H1 (cell line): ENCODE measurements at regions not wholly inside any gene's neighbourhood (a gene's known extent, or its start where the extent isn't known, plus 50 kb on each side); places are given as distances from the start of the nearest gene placed in this dataset.

Source experiments
- CTCF ChIA-PET: fragments of 300-600 bp; sonication (Branson Sonifier 250); formaldehyde crosslinking; loops from one replicate; lab custom pipeline; 2021; ENCODE audit not compliant: partially characterized antibody; lab: Charles Lee
- POLR2A ChIA-PET: fragments of 300-600 bp; sonication (Branson Sonifier 250); formaldehyde crosslinking; loops from one replicate; lab custom pipeline; 2021; ENCODE audit warnings: inconsistent platforms; ENCODE audit not compliant: partially characterized antibody; lab: Charles Lee
- DNase-seq, 2 experiments: peaks; one replicate each; pipeline versions ENCODE4 v3.0.0 to v3.0.0-alpha.2; 2010 to 2022; ENCODE audit warnings: low spot score in 2 of 2, low read depth in 1 of 2, mixed read lengths in 1 of 2
- FAIRE-seq: peaks from 2 replicates; lab custom pipeline; 2011; peaks lifted over from hg19 to GRCh38; lab: Jason Lieb, UNC
- H2AFZ ChIP-seq: 2 replicates; pipeline ENCODE4 v1.8.1; 2012; ENCODE audit warnings: low read length, inconsistent platforms
- H2AK5ac ChIP-seq: 2 replicates; pipeline ENCODE4 v1.6.1; 2013; ENCODE audit warnings: low read depth, low read length
- H2BK120ac ChIP-seq: replicated peaks from 2 replicates; pipeline ENCODE3; 2013; ENCODE audit warnings: low read depth, low read length, inconsistent platforms
- H2BK12ac ChIP-seq: 2 replicates; pipeline ENCODE4 v1.6.1; 2013; ENCODE audit warnings: low read depth, low read length
- H2BK15ac ChIP-seq: 2 replicates; pipeline ENCODE4 v1.6.1; 2013; ENCODE audit warnings: low read length
- H2BK20ac ChIP-seq: 2 replicates; pipeline ENCODE4 v1.6.1; 2013; ENCODE audit warnings: low read length
- H2BK5ac ChIP-seq: 2 replicates; pipeline ENCODE4 v1.6.1; 2013; ENCODE audit warnings: low read depth, low read length
- H3K14ac ChIP-seq: 2 replicates; pipeline ENCODE4 v1.6.1; 2013; ENCODE audit warnings: inconsistent platforms; ENCODE audit not compliant: insufficient read length
- H3K18ac ChIP-seq: 2 replicates; pipeline ENCODE4 v1.6.1; 2013; ENCODE audit warnings: low read length; ENCODE audit errors: extremely low read depth
- H3K23ac ChIP-seq: 2 replicates; pipeline ENCODE4 v1.6.1; 2013; ENCODE audit warnings: inconsistent platforms; ENCODE audit not compliant: insufficient read length
- H3K23me2 ChIP-seq: 2 replicates; pipeline ENCODE4 v1.6.1; 2013; ENCODE audit warnings: low read depth, low read length
- H3K27ac ChIP-seq: 2 replicates; pipeline ENCODE4 v1.6.1; 2011; ENCODE audit warnings: low read depth, low read length, inconsistent platforms
- H3K27me3 ChIP-seq, 4 experiments: replicated peaks in 1 of 4; 1 replicate in 1 of 4; 2 replicates in 3 of 4; pipeline versions ENCODE4 v1.6.1 to v1.8.1; 2011 to 2013; ENCODE audit warnings: low read length in 3 of 4, mild to moderate bottlenecking in 3 of 4, inconsistent platforms in 2 of 4, mixed read lengths in 2 of 4, moderate library complexity in 1 of 4; ENCODE audit not compliant: control insufficient read depth in 3 of 4, insufficient read depth in 3 of 4; ENCODE audit errors: extremely low read depth in 1 of 4
- H3K36me3 ChIP-seq, 4 experiments: 2 replicates each; pipeline versions ENCODE4 v1.6.1 to v1.8.1; 2011 to 2013; ENCODE audit warnings: mild to moderate bottlenecking in 4 of 4, low read length in 3 of 4, moderate library complexity in 2 of 4, control low read depth in 1 of 4, inconsistent platforms in 1 of 4; ENCODE audit not compliant: insufficient read depth in 4 of 4, control insufficient read depth in 2 of 4
- H3K4ac ChIP-seq: replicated peaks from 2 replicates; pipeline ENCODE3; 2013; ENCODE audit warnings: low read length, low read depth, mixed read lengths, inconsistent platforms; ENCODE audit not compliant: insufficient read length
- H3K4me1 ChIP-seq, 4 experiments: replicated peaks in 1 of 4; 1 replicate in 1 of 4; 2 replicates in 3 of 4; pipeline versions ENCODE4 v1.6.1 to v1.8.1; 2011 to 2013; ENCODE audit warnings: low read length in 3 of 4, inconsistent platforms in 2 of 4, mixed read lengths in 1 of 4; ENCODE audit not compliant: insufficient read depth in 4 of 4, control insufficient read depth in 3 of 4
- H3K4me2 ChIP-seq, 2 experiments: 2 replicates each; pipeline versions ENCODE4 v1.6.1 to v1.8.1; 2011 to 2013; ENCODE audit warnings: low read depth in 2 of 2, low read length in 2 of 2, control low read depth in 1 of 2, inconsistent platforms in 1 of 2, mild to moderate bottlenecking in 1 of 2; ENCODE audit not compliant: insufficient read depth in 1 of 2
- H3K4me3 ChIP-seq, 4 experiments: fragments of 200-600, 300-600 bp in 1 of 4; sonication (generic), shearing (Covaris generic), sonication (Bioruptor Twin) in 1 of 4; 2 replicates each; pipeline versions ENCODE4 v1.5.1 to v1.8.1; 2011 to 2016; ENCODE audit warnings: low read length in 4 of 4, low read depth in 3 of 4, control low read depth in 2 of 4, inconsistent platforms in 2 of 4, mild to moderate bottlenecking in 2 of 4, mixed read lengths in 1 of 4, moderate library complexity in 1 of 4; ENCODE audit not compliant: insufficient read depth in 2 of 4; ENCODE audit errors: extremely low read depth in 1 of 4
- H3K56ac ChIP-seq: replicated peaks from 2 replicates; pipeline ENCODE3; 2013; ENCODE audit warnings: low read depth, mild to moderate bottlenecking, mixed read lengths, low read length, inconsistent platforms; ENCODE audit not compliant: insufficient read length
- H3K79me1 ChIP-seq: 2 replicates; pipeline ENCODE4 v1.6.1; 2013; ENCODE audit warnings: low read depth, low read length, control low read depth
- H3K79me2 ChIP-seq, 2 experiments: 2 replicates each; pipeline versions ENCODE4 v1.6.1 to v1.8.1; 2012 to 2013; ENCODE audit warnings: low read length in 2 of 2, mild to moderate bottlenecking in 2 of 2, inconsistent platforms in 1 of 2; ENCODE audit not compliant: insufficient read depth in 2 of 2, control insufficient read depth in 1 of 2
- H3K9ac ChIP-seq, 4 experiments: replicated peaks in 1 of 4; 1 replicate in 1 of 4; 2 replicates in 3 of 4; pipeline versions ENCODE4 v1.6.1 to v1.8.1; 2011 to 2013; ENCODE audit warnings: low read depth in 3 of 4, low read length in 3 of 4, control low read depth in 2 of 4, mild to moderate bottlenecking in 2 of 4, moderate library complexity in 2 of 4, inconsistent platforms in 1 of 4; ENCODE audit errors: extremely low read depth in 1 of 4
- H3K9me3 ChIP-seq, 2 experiments: 2 replicates each; pipeline versions ENCODE4 v1.6.1 to v1.8.1; 2012 to 2013; ENCODE audit warnings: mild to moderate bottlenecking in 2 of 2, moderate library complexity in 2 of 2, control low read depth in 1 of 2, inconsistent platforms in 1 of 2, low read depth in 1 of 2, low read length in 1 of 2, mixed read lengths in 1 of 2; ENCODE audit not compliant: insufficient read depth in 2 of 2
- H4K20me1 ChIP-seq, 2 experiments: replicated peaks in 1 of 2; 2 replicates each; pipeline versions ENCODE3 to v1.8.1; 2011 to 2013; ENCODE audit warnings: inconsistent platforms in 2 of 2, low read length in 2 of 2, mild to moderate bottlenecking in 1 of 2; ENCODE audit not compliant: insufficient read depth in 2 of 2, control insufficient read depth in 1 of 2
- H4K5ac ChIP-seq: 2 replicates; pipeline ENCODE4 v1.6.1; 2013; ENCODE audit warnings: low read length, low read depth, mixed read lengths, inconsistent platforms; ENCODE audit not compliant: insufficient read length
- H4K8ac ChIP-seq: 2 replicates; pipeline ENCODE4 v1.8.0; 2013; ENCODE audit warnings: mild to moderate bottlenecking, moderate library complexity, low read length, inconsistent platforms; ENCODE audit not compliant: insufficient read depth; ENCODE audit errors: extremely low read depth
- H4K91ac ChIP-seq: replicated peaks from 2 replicates; pipeline ENCODE3; 2013; ENCODE audit warnings: low read length, mixed read lengths, inconsistent platforms; ENCODE audit not compliant: insufficient read length
- CEBPB ChIP-seq: IDR thresholded peaks from 2 replicates; pipeline ENCODE4 v1.6.1; 2012; ENCODE audit warnings: low read depth, low read length
- CREB1 ChIP-seq: IDR thresholded peaks from 2 replicates; pipeline ENCODE4 v1.6.1; 2012; ENCODE audit warnings: inconsistent platforms
- E2F6 ChIP-seq: IDR thresholded peaks from 2 replicates; pipeline ENCODE4 v1.6.1; 2012; ENCODE audit warnings: inconsistent platforms
- GABPA ChIP-seq: IDR thresholded peaks from 2 replicates; pipeline ENCODE4 v1.6.1; 2011; ENCODE audit warnings: mild to moderate bottlenecking, low read length, moderate library complexity, borderline replicate concordance; ENCODE audit not compliant: insufficient read depth
- JUND ChIP-seq: IDR thresholded peaks from 2 replicates; pipeline ENCODE4 v1.6.1; 2011; ENCODE audit warnings: mild to moderate bottlenecking, improper control_type of control experiment, low read length
- KDM4A ChIP-seq: IDR thresholded peaks from one replicate; pipeline ENCODE4 v1.7.1; 2012; ENCODE audit warnings: low read depth, mild to moderate bottlenecking, moderate library complexity, low read length, inconsistent platforms; ENCODE audit not compliant: severe bottlenecking
- MAX ChIP-seq: IDR thresholded peaks from 2 replicates; pipeline ENCODE4 v1.6.1; 2012; ENCODE audit warnings: inconsistent platforms
- NANOG ChIP-seq: IDR thresholded peaks from 2 replicates; pipeline ENCODE4 v1.6.1; 2011; ENCODE audit warnings: low read length, low read depth, mild to moderate bottlenecking, inconsistent platforms; ENCODE audit not compliant: insufficient read depth, poor library complexity, severe bottlenecking
- PHF8 ChIP-seq: fragments of 200-600 bp; sonication (generic); conservative IDR thresholded peaks from 2 replicates; pipeline ENCODE4 v1.7.1; 2012; ENCODE audit warnings: low read depth, mild to moderate bottlenecking, inconsistent platforms, low read length, moderate library complexity
- POLR2A ChIP-seq, 2 experiments: IDR thresholded peaks; 1 replicate in 1 of 2; 2 replicates in 1 of 2; pipeline ENCODE4 v1.6.1; 2011; ENCODE audit warnings: low read depth in 2 of 2, low read length in 2 of 2, mild to moderate bottlenecking in 2 of 2; ENCODE audit errors: control extremely low read depth in 1 of 2
- SIRT6 ChIP-seq: IDR thresholded peaks from one replicate; pipeline ENCODE4 v1.7.1; 2012; ENCODE audit warnings: low read length, inconsistent platforms
- SP2 ChIP-seq: IDR thresholded peaks from 2 replicates; pipeline ENCODE4 v1.6.1; 2012; ENCODE audit warnings: mild to moderate bottlenecking, low read length, inconsistent platforms
- TBP ChIP-seq: IDR thresholded peaks from 2 replicates; pipeline ENCODE4 v1.6.1; 2011; ENCODE audit warnings: low read depth, low read length, improper control_type of control experiment
- WGBS, 2 experiments: shearing (Covaris generic) in 1 of 2; methylation state at CpG; one replicate each; pipeline versions ENCODE4 v1.1.6 to v1.1.7; 2013 to 2015; ENCODE audit warnings: low lambda C conversion rate in 2 of 2, mixed read lengths in 2 of 2, inconsistent platforms in 1 of 2, low coverage in 1 of 2, missing lambda C conversion rate in 1 of 2; ENCODE audit not compliant: insufficient replicate concordance in 2 of 2, insufficient coverage in 1 of 2, insufficient read length in 1 of 2; ENCODE audit errors: extremely low coverage in 1 of 2, missing lambda C conversion rate in 1 of 2; 5-methylcytosine and 5-hydroxymethylcytosine counted together

- Histone ChIP-seq H3K4me3 (no peak overlapping the region), H3K9me3 (no peaks in the 10 kb centered on the region), H2AK5ac (no peak overlapping the region), H2BK15ac (no peak overlapping the region), H2BK5ac (no peak overlapping the region), H3K36me3 (no peaks in the 10 kb centered on the region), H3K4me2 (no peak overlapping the region), H4K20me1 (no peaks in the 10 kb centered on the region), H4K5ac (no peak overlapping the region), H2BK120ac (no peak overlapping the region), H3K14ac (no peak overlapping the region), H4K8ac (no peak overlapping the region), H4K91ac (no peak overlapping the region), H2BK20ac (no peak overlapping the region), H3K23me2 (no peaks in the 10 kb centered on the region), H3K4ac (no peak overlapping the region), H3K79me2 (no peaks in the 10 kb centered on the region), H3K9ac (no peak overlapping the region), H3K79me1 (no peaks in the 10 kb centered on the region), H3K27me3 (no peaks in the 10 kb centered on the region), H3K4me1 (peaks cover 5 to 13% (median 11%) of the 10 kb centered on the region in 4 experiments; a peak in 6 of 7 replicates), H3K27ac (no peak overlapping the region), H3K56ac (no peak overlapping the region), H2BK12ac (no peak overlapping the region), H3K18ac (no peak overlapping the region), H2AFZ (no peak overlapping the region), H3K23ac (no peak overlapping the region)
- CTCF ChIA-PET = interaction anchor here (0.8 to 2.3 kb wide), 3 partner anchors 10 to 34 kb away, joined by 3 to 5 read pairs (median 3); no protein-coding TSS in a partner anchor
- FAIRE-seq (no peak), DNase-seq (no peak)
- WGBS, 2 experiments = 90% methylated on average over 2 of the region's 2 CpGs; no CpG with 5 or more reads in 1 of the 2 experiments
- POLR2A ChIA-PET = no interaction called here
- TF ChIP-seq JUND = no peak
- TF ChIP-seq NANOG = no peak
- no peak for TF ChIP-seq GABPA
- TF ChIP-seq SP2 = no peak
- no peak for TF ChIP-seq KDM4A
- TF ChIP-seq E2F6 = no peak
- TF ChIP-seq MAX = no peak
- no peak for TF ChIP-seq POLR2A (IDR thresholded peaks at IDR 0.05; ENCODE audit: control extremely low read depth in 1 of 2, low read depth in 2 of 2, low read length in 2 of 2)
- no peak for TF ChIP-seq CREB1
- no peak for TF ChIP-seq TBP
- TF ChIP-seq PHF8 = no peak
- TF ChIP-seq SIRT6 = no peak
- no peak for TF ChIP-seq CEBPB
Observed at GRCh38 chr1:67887146-67887545, 53.9 kb upstream of the GNG12 start.
